Stomach (tissue), 4 donors: ENCODE measurements at regions not wholly inside any gene's neighbourhood (a gene's known extent, or its start where the extent isn't known, plus 50 kb on each side); places are given as distances from the start of the nearest gene placed in this dataset.

Source experiments
- POLR2A ChIP-seq, 4 donors: fragments of 450-650 bp; IDR thresholded peaks; one replicate each; pipeline ENCODE4 v1.6.1; 2016; ENCODE audit warnings: antibody characterized with exemption in 4 of 4, control low read depth in 2 of 4, mild to moderate bottlenecking in 1 of 4, moderate library complexity in 1 of 4
- TF ChIP-seq, protein P1 (sequence below), 7 experiments: fragments of 450-650 bp in 4 of 7; fragments of 200-600 bp in 3 of 7; sonication (generic) in 3 of 7; IDR thresholded peaks; one replicate each; pipeline ENCODE4 v1.5.1; 2016 to 2019; ENCODE audit warnings: antibody characterized with exemption in 7 of 7, control low read depth in 2 of 7, mild to moderate bottlenecking in 1 of 7

DNA sequence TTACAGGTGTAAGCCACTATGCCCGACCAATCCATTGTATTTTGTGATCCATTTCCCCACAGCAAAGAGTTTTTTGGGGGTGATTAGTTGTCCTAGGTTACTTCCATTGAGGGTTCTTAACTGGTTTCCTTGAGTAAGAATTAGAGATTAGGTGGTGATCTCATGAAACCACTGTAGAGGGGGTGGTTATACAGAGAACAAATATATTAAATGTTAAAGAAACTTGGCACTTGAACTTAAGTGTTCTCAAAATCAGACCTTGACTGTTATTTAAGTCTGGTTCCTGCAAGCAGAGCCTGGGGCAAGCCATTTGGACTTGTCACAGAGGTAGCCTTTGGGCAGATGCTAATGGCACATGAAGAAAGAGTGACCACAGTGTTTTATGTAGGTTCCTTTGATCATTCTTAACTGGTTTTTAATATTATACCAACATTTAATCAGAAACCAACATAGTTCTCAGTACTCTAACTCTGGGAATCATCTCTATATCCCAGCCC lies 288.5 kb downstream of the SOX4 start:
- TF ChIP-seq, protein P1, sequence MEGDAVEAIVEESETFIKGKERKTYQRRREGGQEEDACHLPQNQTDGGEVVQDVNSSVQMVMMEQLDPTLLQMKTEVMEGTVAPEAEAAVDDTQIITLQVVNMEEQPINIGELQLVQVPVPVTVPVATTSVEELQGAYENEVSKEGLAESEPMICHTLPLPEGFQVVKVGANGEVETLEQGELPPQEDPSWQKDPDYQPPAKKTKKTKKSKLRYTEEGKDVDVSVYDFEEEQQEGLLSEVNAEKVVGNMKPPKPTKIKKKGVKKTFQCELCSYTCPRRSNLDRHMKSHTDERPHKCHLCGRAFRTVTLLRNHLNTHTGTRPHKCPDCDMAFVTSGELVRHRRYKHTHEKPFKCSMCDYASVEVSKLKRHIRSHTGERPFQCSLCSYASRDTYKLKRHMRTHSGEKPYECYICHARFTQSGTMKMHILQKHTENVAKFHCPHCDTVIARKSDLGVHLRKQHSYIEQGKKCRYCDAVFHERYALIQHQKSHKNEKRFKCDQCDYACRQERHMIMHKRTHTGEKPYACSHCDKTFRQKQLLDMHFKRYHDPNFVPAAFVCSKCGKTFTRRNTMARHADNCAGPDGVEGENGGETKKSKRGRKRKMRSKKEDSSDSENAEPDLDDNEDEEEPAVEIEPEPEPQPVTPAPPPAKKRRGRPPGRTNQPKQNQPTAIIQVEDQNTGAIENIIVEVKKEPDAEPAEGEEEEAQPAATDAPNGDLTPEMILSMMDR (IDR thresholded peaks at IDR 0.05) = no peak
- TF ChIP-seq POLR2A (IDR thresholded peaks at IDR 0.05) = no peak
